B cell (primary cell): ENCODE measurements at regions not wholly inside any gene's neighbourhood (a gene's known extent, or its start where the extent isn't known, plus 50 kb on each side); places are given as distances from the start of the nearest gene placed in this dataset.

ENCODE experiments used
- ATAC-seq: fragments of 200-7000 bp; cut with Tn5 transposase; one replicate; pipeline ENCODE4 v1.10.0; 2021; ENCODE audit warnings: low read depth, mild to moderate bottlenecking, moderate number of reproducible peaks, moderate library complexity
- CTCF ChIA-PET: fragments of 350-600 bp; sonication (Branson Sonifier 250); formaldehyde crosslinking; loops from one replicate; lab custom pipeline; 2021; ENCODE audit warnings: antibody characterized with exemption, inconsistent platforms; lab: Charles Lee
- POLR2A ChIA-PET: fragments of 350-600 bp; sonication (Branson Sonifier 250); formaldehyde crosslinking; loops from one replicate; lab custom pipeline; 2021; ENCODE audit warnings: antibody characterized with exemption; lab: Charles Lee
- DNase-seq: peaks from one replicate; pipeline ENCODE4 v3.0.0; 2013
- H2AFZ ChIP-seq: 2 replicates; pipeline ENCODE4 v1.6.1; 2012; ENCODE audit warnings: mild to moderate bottlenecking, low read depth, low read length; ENCODE audit not compliant: insufficient read depth, poor library complexity, severe bottlenecking
- H3K27ac ChIP-seq, 2 donors: 1 replicate in 1 of 2; 2 replicates in 1 of 2; pipeline ENCODE4 v1.5.1; 2012 to 2013; ENCODE audit warnings: low read length in 2 of 2, mild to moderate bottlenecking in 2 of 2, moderate library complexity in 1 of 2
- H3K27me3 ChIP-seq, 4 experiments: fragments of 200-600 bp in 1 of 4; sonication (generic) in 1 of 4; replicated peaks in 1 of 4; 1 replicate in 2 of 4; 2 replicates in 2 of 4; pipeline versions ENCODE4 v1.6.1 to v1.7.0; 2013 to 2016; ENCODE audit warnings: low read length in 3 of 4, mild to moderate bottlenecking in 2 of 4, mixed read lengths in 1 of 4, moderate library complexity in 1 of 4; ENCODE audit not compliant: insufficient read depth in 4 of 4, control insufficient read depth in 3 of 4; ENCODE audit errors: control extremely low read depth in 1 of 4
- H3K36me3 ChIP-seq, 2 experiments: replicated peaks in 1 of 2; 1 replicate in 1 of 2; 2 replicates in 1 of 2; pipeline versions ENCODE4 v1.6.1 to v1.7.1; 2013; ENCODE audit warnings: low read length in 1 of 2; ENCODE audit not compliant: insufficient read depth in 2 of 2, control insufficient read depth in 1 of 2; ENCODE audit errors: control extremely low read depth in 1 of 2, extremely low read depth in 1 of 2
- H3K4me1 ChIP-seq, 2 donors: fragments of 200-600 bp in 1 of 2; sonication (generic) in 1 of 2; 1 replicate in 1 of 2; 2 replicates in 1 of 2; pipeline versions ENCODE4 v1.5.1 to v1.6.1; 2013 to 2017; ENCODE audit warnings: low read length in 2 of 2; ENCODE audit not compliant: control insufficient read depth in 2 of 2, insufficient read depth in 2 of 2
- H3K4me2 ChIP-seq: replicated peaks from 2 replicates; pipeline ENCODE3; 2012; ENCODE audit warnings: mild to moderate bottlenecking, low read depth, low read length; ENCODE audit not compliant: poor library complexity, severe bottlenecking
- H3K4me3 ChIP-seq, 5 experiments: fragments of 200-600 bp in 1 of 5; sonication (generic) in 1 of 5; 1 replicate in 3 of 5; 2 replicates in 2 of 5; pipeline versions ENCODE4 v1.5.1 to v1.7.0; 2011 to 2016; ENCODE audit warnings: low read length in 4 of 5, mild to moderate bottlenecking in 4 of 5, low read depth in 2 of 5, control low read depth in 1 of 5, moderate library complexity in 1 of 5; ENCODE audit not compliant: insufficient read depth in 1 of 5; ENCODE audit errors: control extremely low read depth in 1 of 5, extremely low read depth in 1 of 5
- H3K79me2 ChIP-seq: fragments of 200-600 bp; sonication (generic); one replicate; pipeline ENCODE4 v1.6.0; 2016; ENCODE audit warnings: low read length; ENCODE audit not compliant: control insufficient read depth, insufficient read depth
- H3K9ac ChIP-seq: fragments of 200-600 bp; sonication (generic); 2 replicates; pipeline ENCODE4 v1.6.1; 2017; ENCODE audit warnings: mild to moderate bottlenecking, low read length, moderate library complexity
- H3K9me3 ChIP-seq, 3 donors: one replicate each; pipeline versions ENCODE4 v1.6.1 to v1.7.1; 2013; ENCODE audit warnings: low read length in 2 of 3; ENCODE audit not compliant: control insufficient read depth in 2 of 3, insufficient read depth in 1 of 3; ENCODE audit errors: control extremely low read depth in 1 of 3
- H4K20me1 ChIP-seq: 2 replicates; pipeline ENCODE4 v1.6.0; 2012; ENCODE audit warnings: mild to moderate bottlenecking, low read length; ENCODE audit not compliant: insufficient read depth, control insufficient read depth, poor library complexity, severe bottlenecking
- H3K27ac Mint-ChIP-seq: one replicate; pipeline ENCODE4 v1.8.0; 2021; ENCODE audit warnings: mixed read lengths
- H3K27me3 Mint-ChIP-seq: one replicate; pipeline ENCODE4 v1.8.0; 2021; ENCODE audit warnings: mixed read lengths
- H3K4me1 Mint-ChIP-seq: one replicate; pipeline ENCODE4 v1.8.0; 2021; ENCODE audit warnings: mixed read lengths
- H3K4me3 Mint-ChIP-seq: one replicate; pipeline ENCODE4 v1.8.0; 2021; ENCODE audit warnings: mixed read lengths
- H3K9me3 Mint-ChIP-seq: one replicate; pipeline ENCODE4 v1.8.0; 2022; ENCODE audit warnings: mixed read lengths; ENCODE audit not compliant: insufficient read depth
- EZH2 ChIP-seq: IDR thresholded peaks from 2 replicates; pipeline ENCODE4 v1.6.1; 2012; ENCODE audit warnings: borderline replicate concordance, low read depth, mild to moderate bottlenecking, moderate library complexity, low read length; ENCODE audit not compliant: insufficient read depth, poor library complexity, severe bottlenecking
- WGBS: methylation state at CpG from one replicate; pipeline ENCODE4 v1.1.5; 2013; ENCODE audit warnings: missing lambda C conversion rate; ENCODE audit not compliant: insufficient coverage; 5-methylcytosine and 5-hydroxymethylcytosine counted together
- intact Hi-C: fragments of 100-400 bp; cut with micrococcal nuclease; formaldehyde crosslinking; loops from one replicate; pipeline ENCODE4 v1.10.0; 2022
- TF ChIP-seq, protein P1 (sequence below): fragments of 200-600 bp; IDR thresholded peaks from one replicate; pipeline ENCODE4 v1.8.0; 2022; ENCODE audit warnings: antibody characterized with exemption, mild to moderate bottlenecking

DNA sequence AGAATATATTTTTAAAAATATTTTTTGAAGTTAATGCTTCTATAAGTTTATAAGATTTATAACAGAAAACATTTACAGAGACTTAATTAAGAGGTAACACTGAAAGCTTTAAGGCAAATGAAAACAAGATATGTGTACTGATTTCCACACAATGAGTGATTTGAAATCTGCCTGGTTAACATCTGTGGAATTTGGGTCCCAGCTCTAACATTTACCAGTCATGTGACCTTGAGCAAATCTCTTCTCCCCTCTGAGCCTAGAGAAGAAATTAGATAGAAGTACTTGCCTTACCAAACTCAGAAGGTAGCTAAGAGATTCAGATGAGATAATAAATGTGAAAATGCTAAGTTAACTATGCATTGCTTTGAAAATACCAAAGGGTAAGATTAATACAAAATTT, 458.8 kb upstream of the LCORL start:
- ATAC-seq (no peak), DNase-seq (no peak)
- no peaks in the 10 kb centered on the region for H3K4me1 ChIP-seq
- H3K9me3 ChIP-seq = peaks cover 0 to 8% (median 4%) of the 10 kb centered on the region in 3 donors
- TF ChIP-seq EZH2 = no peak
- TF ChIP-seq, protein P1, sequence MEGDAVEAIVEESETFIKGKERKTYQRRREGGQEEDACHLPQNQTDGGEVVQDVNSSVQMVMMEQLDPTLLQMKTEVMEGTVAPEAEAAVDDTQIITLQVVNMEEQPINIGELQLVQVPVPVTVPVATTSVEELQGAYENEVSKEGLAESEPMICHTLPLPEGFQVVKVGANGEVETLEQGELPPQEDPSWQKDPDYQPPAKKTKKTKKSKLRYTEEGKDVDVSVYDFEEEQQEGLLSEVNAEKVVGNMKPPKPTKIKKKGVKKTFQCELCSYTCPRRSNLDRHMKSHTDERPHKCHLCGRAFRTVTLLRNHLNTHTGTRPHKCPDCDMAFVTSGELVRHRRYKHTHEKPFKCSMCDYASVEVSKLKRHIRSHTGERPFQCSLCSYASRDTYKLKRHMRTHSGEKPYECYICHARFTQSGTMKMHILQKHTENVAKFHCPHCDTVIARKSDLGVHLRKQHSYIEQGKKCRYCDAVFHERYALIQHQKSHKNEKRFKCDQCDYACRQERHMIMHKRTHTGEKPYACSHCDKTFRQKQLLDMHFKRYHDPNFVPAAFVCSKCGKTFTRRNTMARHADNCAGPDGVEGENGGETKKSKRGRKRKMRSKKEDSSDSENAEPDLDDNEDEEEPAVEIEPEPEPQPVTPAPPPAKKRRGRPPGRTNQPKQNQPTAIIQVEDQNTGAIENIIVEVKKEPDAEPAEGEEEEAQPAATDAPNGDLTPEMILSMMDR = no peak
- no peaks in the 10 kb centered on the region for H3K79me2 ChIP-seq
- H3K27ac ChIP-seq = no peak overlapping the region
- no peak overlapping the region for H3K4me3 ChIP-seq
- no peaks in the 10 kb centered on the region for H4K20me1 ChIP-seq
- H3K9ac ChIP-seq = no peak overlapping the region
- H3K27me3 ChIP-seq = no peaks in the 10 kb centered on the region
- no peaks in the 10 kb centered on the region for H3K36me3 ChIP-seq
- no peaks in the 10 kb centered on the region for H3K27me3 Mint-ChIP-seq
- intact Hi-C loops = no loop called here
- POLR2A ChIA-PET = no interaction called here
- H3K4me1 Mint-ChIP-seq = no peaks in the 10 kb centered on the region
- peaks cover 2% of the 10 kb centered on the region for H3K9me3 Mint-ChIP-seq
- H3K4me2 ChIP-seq = no peak overlapping the region
- CTCF ChIA-PET = no interaction called here
- H3K27ac Mint-ChIP-seq = no peak overlapping the region
- H2AFZ ChIP-seq = no peak overlapping the region
- no peak overlapping the region for H3K4me3 Mint-ChIP-seq

DNA sequence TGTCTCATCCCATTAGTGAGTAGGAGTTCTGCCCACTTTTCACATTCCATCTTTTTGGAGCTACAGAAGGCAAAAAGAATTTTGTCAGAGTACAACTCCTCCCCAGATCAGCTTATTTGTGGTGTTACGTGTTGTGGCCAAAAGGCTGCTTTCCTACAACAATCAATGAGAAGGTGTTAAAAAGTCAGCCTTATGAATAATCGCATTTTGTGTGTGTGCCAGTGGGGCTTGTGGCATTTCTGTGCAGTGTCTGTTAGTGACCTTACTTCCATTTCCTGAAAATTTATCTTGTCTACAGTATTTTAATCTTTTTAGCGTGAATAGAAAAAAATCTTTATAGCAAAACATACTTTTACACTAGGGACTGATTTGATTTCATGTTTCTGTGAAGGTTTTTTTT, 458.3 kb upstream of the LCORL start:
- Mint-ChIP-seq H3K9me3 (no peaks in the 10 kb centered on the region), H3K4me1 (no peaks in the 10 kb centered on the region), H3K4me3 (no peak overlapping the region), H3K27ac (no peak overlapping the region), H3K27me3 (no peaks in the 10 kb centered on the region)
- POLR2A ChIA-PET = no interaction called here
- intact Hi-C loops = no loop called here
- Histone ChIP-seq H3K27me3 (no peaks in the 10 kb centered on the region), H4K20me1 (no peaks in the 10 kb centered on the region), H2AFZ (no peak overlapping the region), H3K9me3 (peaks cover 0 to 8% (median under 1%) of the 10 kb centered on the region in 3 donors), H3K9ac (no peak overlapping the region), H3K4me2 (no peak overlapping the region), H3K4me3 (no peak overlapping the region), H3K79me2 (no peaks in the 10 kb centered on the region), H3K36me3 (no peaks in the 10 kb centered on the region), H3K4me1 (no peaks in the 10 kb centered on the region), H3K27ac (no peak overlapping the region)
- no CpG with 5 or more reads among the region's 3 CpGs for WGBS
- TF ChIP-seq, protein P1 = no peak
- no peak for TF ChIP-seq EZH2
- ATAC-seq = no peak
- DNase-seq = no peak
- CTCF ChIA-PET = no interaction called here
